ENCODE measurements at regions not wholly inside any gene's neighbourhood (a gene's known extent, or its start where the extent isn't known, plus 50 kb on each side); places are given as distances from the start of the nearest gene placed in this dataset.

DNA sequence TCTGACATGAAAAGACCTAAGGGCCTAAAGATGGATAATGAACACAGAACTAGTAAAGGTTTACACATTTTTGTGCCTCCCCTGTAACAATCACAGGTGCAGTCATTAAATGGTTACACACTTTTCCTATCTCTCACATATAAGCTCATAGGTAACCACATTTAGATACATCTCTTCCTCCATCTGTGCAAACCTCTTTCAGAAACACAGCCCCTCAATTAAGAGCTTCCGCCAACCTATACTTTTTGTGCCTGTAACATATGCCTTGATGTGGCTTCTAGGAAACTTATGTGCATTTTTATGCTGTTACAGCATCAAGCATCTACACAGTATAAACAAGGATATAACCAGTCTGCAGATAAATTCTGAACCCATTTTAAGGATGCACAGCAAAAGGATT, 643.3 kb downstream of the BCL11A start:
- 67% methylated on average over 1 of the region's 1 CpG for WGBS (ENCODE audit: missing lambda C conversion rate)
- FAIRE-seq (no peak), ATAC-seq (no peak), DNase-seq (ENCODE audit: low read depth in 1 of 2, low spot score in 1 of 2) (no peak)
- Histone ChIP-seq H3K4me3 (no peak overlapping the region), H3K9me3 (no peaks in the 10 kb centered on the region), H3K4me2 (no peak overlapping the region), H3K27ac (no peak overlapping the region), H3K4me1 (no peaks in the 10 kb centered on the region)
- CTCF ChIA-PET: no interaction called here
- POLR2A ChIA-PET: no interaction called here
- TF ChIP-seq, protein P1, sequence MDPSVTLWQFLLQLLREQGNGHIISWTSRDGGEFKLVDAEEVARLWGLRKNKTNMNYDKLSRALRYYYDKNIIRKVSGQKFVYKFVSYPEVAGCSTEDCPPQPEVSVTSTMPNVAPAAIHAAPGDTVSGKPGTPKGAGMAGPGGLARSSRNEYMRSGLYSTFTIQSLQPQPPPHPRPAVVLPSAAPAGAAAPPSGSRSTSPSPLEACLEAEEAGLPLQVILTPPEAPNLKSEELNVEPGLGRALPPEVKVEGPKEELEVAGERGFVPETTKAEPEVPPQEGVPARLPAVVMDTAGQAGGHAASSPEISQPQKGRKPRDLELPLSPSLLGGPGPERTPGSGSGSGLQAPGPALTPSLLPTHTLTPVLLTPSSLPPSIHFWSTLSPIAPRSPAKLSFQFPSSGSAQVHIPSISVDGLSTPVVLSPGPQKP (IDR thresholded peaks at IDR 0.05; ENCODE audit: low read depth, low read length): no peak
- TF ChIP-seq FOSB (CRISPR knock-in tag; IDR thresholded peaks at IDR 0.05) (no peak), RCOR1 (IDR thresholded peaks at IDR 0.05; ENCODE audit: low read depth, low read length) (no peak), ZC3H11A (IDR thresholded peaks at IDR 0.05) (no peak), POLR2A (IDR thresholded peaks at IDR 0.05; ENCODE audit: low read length) (no peak), FOSL2 (IDR thresholded peaks at IDR 0.05) (no peak), FOSL2 (CRISPR knock-in tag; IDR thresholded peaks at IDR 0.05) (no peak), MAFK (IDR thresholded peaks at IDR 0.05; ENCODE audit: partially characterized antibody) (no peak), MYC (IDR thresholded peaks at IDR 0.05; ENCODE audit: borderline replicate concordance, low read length) (no peak), EP300 (IDR thresholded peaks at IDR 0.05) (no peak)
- TF ChIP-seq, protein P2, sequence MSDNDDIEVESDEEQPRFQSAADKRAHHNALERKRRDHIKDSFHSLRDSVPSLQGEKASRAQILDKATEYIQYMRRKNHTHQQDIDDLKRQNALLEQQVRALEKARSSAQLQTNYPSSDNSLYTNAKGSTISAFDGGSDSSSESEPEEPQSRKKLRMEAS (IDR thresholded peaks at IDR 0.05): no peak

DNA sequence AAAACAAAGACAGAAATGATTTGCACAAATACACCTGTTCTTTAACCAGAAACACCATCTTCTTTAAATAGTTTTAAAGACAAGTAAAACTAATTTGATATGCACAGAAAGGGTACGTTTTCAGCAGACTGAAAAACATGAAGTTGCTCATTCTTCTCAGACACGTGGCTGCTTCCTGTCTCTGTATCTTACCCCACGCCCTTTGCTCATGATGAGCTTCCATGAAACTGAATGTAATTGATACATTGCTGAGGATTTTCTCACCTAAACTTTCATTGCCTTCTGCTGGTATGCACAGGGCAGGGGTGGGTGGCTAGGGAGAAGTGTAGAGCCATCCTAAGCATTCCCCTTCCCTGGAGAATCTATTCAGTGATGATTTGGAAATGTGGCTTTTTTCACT, 644.3 kb downstream of the BCL11A start:
- FAIRE-seq: no peak
- Histone ChIP-seq H3K27ac (no peak overlapping the region), H3K4me2 (no peak overlapping the region), H3K4me1 (no peaks in the 10 kb centered on the region), H3K4me3 (no peak overlapping the region), H3K9me3 (no peaks in the 10 kb centered on the region)
- ChIA-PET CTCF (no interaction called here), POLR2A (no interaction called here)
- 1% methylated on average over 3 of the region's 3 CpGs for WGBS (ENCODE audit: missing lambda C conversion rate)
- ATAC-seq: no peak
- no peak for DNase-seq (ENCODE audit: low read depth in 1 of 2, low spot score in 1 of 2)
- TF ChIP-seq JUNB (IDR thresholded peaks at IDR 0.05) (no peak), RNF2 (IDR thresholded peaks at IDR 0.05; ENCODE audit: borderline replicate concordance, low read depth) (no peak), RARB (CRISPR knock-in tag; IDR thresholded peaks at IDR 0.05) (no peak), CBX8 (IDR thresholded peaks at IDR 0.05) (no peak), FOSL2 (IDR thresholded peaks at IDR 0.05) (no peak), FOSL2 (CRISPR knock-in tag; IDR thresholded peaks at IDR 0.05) (no peak), TP53 (CRISPR knock-in tag; IDR thresholded peaks at IDR 0.05) (no peak), HEYL (CRISPR knock-in tag; IDR thresholded peaks at IDR 0.05) (no peak), ZSCAN20 (CRISPR knock-in tag; IDR thresholded peaks at IDR 0.05) (no peak), RFX5 (IDR thresholded peaks at IDR 0.05) (no peak), CHD2 (IDR thresholded peaks at IDR 0.05; ENCODE audit: low read length, partially characterized antibody) (no peak), SREBF2 (IDR thresholded peaks at IDR 0.05) (no peak)
- TF ChIP-seq, protein P3, sequence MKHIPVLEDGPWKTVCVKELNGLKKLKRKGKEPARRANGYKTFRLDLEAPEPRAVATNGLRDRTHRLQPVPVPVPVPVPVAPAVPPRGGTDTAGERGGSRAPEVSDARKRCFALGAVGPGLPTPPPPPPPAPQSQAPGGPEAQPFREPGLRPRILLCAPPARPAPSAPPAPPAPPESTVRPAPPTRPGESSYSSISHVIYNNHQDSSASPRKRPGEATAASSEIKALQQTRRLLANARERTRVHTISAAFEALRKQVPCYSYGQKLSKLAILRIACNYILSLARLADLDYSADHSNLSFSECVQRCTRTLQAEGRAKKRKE (CRISPR knock-in tag; IDR thresholded peaks at IDR 0.05; ENCODE audit: low read depth): no peak

DNA sequence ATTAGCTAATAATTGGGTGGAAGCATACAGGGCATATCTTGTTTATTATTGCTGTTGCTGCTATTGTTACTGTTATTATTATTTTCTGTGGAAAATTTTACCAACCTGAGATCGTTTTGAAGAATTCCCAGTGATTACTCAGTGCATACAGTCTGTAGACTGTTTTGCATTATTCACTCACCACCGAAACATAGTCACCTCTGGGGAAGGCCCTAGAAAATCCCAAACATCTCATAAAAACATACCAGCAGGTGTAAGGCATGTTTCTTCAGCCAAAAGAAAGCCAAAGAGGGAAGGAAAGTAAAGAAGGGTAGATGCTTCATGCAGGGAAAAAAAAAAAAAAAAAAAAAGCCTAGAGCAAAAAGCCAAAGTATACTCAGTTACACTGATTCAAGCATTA, 647.7 kb downstream of the BCL11A start:
- ChIA-PET POLR2A (no interaction called here), CTCF (no interaction called here)
- no peak for FAIRE-seq
- no peak overlapping the region for H3K4me2 ChIP-seq
- no peaks in the 10 kb centered on the region for H3K9me3 ChIP-seq
- no peak overlapping the region for H3K27ac ChIP-seq
- H3K4me1 ChIP-seq: no peaks in the 10 kb centered on the region
- H3K4me3 ChIP-seq: no peak overlapping the region
- 16% methylated on average over 2 of the region's 2 CpGs for WGBS (ENCODE audit: missing lambda C conversion rate)
- no peak for DNase-seq (ENCODE audit: low read depth in 1 of 2, low spot score in 1 of 2)
- ATAC-seq: no peak
- TF ChIP-seq FOXS1 (CRISPR knock-in tag; IDR thresholded peaks at IDR 0.05): no peak
- no peak for TF ChIP-seq BHLHE40 (IDR thresholded peaks at IDR 0.05; ENCODE audit: low read depth, low read length)
- no peak for TF ChIP-seq JUN (IDR thresholded peaks at IDR 0.05)
- no peak for TF ChIP-seq FOSB (CRISPR knock-in tag; IDR thresholded peaks at IDR 0.05)
- TF ChIP-seq, protein P4, sequence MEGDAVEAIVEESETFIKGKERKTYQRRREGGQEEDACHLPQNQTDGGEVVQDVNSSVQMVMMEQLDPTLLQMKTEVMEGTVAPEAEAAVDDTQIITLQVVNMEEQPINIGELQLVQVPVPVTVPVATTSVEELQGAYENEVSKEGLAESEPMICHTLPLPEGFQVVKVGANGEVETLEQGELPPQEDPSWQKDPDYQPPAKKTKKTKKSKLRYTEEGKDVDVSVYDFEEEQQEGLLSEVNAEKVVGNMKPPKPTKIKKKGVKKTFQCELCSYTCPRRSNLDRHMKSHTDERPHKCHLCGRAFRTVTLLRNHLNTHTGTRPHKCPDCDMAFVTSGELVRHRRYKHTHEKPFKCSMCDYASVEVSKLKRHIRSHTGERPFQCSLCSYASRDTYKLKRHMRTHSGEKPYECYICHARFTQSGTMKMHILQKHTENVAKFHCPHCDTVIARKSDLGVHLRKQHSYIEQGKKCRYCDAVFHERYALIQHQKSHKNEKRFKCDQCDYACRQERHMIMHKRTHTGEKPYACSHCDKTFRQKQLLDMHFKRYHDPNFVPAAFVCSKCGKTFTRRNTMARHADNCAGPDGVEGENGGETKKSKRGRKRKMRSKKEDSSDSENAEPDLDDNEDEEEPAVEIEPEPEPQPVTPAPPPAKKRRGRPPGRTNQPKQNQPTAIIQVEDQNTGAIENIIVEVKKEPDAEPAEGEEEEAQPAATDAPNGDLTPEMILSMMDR (IDR thresholded peaks at IDR 0.05): no peak
- TF ChIP-seq HOXA7 (CRISPR knock-in tag; IDR thresholded peaks at IDR 0.05): no peak
- TF ChIP-seq RFX5 (IDR thresholded peaks at IDR 0.05): no peak
- no peak for TF ChIP-seq SREBF2 (IDR thresholded peaks at IDR 0.05)
- TF ChIP-seq CHD4 (IDR thresholded peaks at IDR 0.05; ENCODE audit: borderline replicate concordance): no peak
- TF ChIP-seq, protein P5, sequence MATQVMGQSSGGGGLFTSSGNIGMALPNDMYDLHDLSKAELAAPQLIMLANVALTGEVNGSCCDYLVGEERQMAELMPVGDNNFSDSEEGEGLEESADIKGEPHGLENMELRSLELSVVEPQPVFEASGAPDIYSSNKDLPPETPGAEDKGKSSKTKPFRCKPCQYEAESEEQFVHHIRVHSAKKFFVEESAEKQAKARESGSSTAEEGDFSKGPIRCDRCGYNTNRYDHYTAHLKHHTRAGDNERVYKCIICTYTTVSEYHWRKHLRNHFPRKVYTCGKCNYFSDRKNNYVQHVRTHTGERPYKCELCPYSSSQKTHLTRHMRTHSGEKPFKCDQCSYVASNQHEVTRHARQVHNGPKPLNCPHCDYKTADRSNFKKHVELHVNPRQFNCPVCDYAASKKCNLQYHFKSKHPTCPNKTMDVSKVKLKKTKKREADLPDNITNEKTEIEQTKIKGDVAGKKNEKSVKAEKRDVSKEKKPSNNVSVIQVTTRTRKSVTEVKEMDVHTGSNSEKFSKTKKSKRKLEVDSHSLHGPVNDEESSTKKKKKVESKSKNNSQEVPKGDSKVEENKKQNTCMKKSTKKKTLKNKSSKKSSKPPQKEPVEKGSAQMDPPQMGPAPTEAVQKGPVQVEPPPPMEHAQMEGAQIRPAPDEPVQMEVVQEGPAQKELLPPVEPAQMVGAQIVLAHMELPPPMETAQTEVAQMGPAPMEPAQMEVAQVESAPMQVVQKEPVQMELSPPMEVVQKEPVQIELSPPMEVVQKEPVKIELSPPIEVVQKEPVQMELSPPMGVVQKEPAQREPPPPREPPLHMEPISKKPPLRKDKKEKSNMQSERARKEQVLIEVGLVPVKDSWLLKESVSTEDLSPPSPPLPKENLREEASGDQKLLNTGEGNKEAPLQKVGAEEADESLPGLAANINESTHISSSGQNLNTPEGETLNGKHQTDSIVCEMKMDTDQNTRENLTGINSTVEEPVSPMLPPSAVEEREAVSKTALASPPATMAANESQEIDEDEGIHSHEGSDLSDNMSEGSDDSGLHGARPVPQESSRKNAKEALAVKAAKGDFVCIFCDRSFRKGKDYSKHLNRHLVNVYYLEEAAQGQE (IDR thresholded peaks at IDR 0.05): no peak
- TF ChIP-seq EHMT2 (IDR thresholded peaks at IDR 0.05; ENCODE audit: low read depth): no peak

Measured in A549 (cell line).